ENCODE measurements at regions not wholly inside any gene's neighbourhood (a gene's known extent, or its start where the extent isn't known, plus 50 kb on each side); places are given as distances from the start of the nearest gene placed in this dataset.

GRCh38 chr1:232193451-232193783 lies 436.5 kb downstream of the SIPA1L2 start:
- no peak for TF ChIP-seq CTCF (IDR thresholded peaks at IDR 0.05; ENCODE audit: low read depth, low read length, missing control alignments)
- DNase-seq (ENCODE audit: low read depth): no peak
- no peak overlapping the region for H3K4me3 ChIP-seq (ENCODE audit: low read depth, low read length)

- no peak overlapping the region for H3K4me3 ChIP-seq (ENCODE audit: low read depth, low read length)
- TF ChIP-seq CTCF (IDR thresholded peaks at IDR 0.05; ENCODE audit: low read depth, low read length, missing control alignments): no peak
- DNase-seq (ENCODE audit: low read depth): no peak
These were observed 437.0 kb downstream of the SIPA1L2 start for GRCh38 chr1:232192781-232193450.

- H3K4me3 ChIP-seq (ENCODE audit: low read depth, low read length): no peak overlapping the region
- no peak for DNase-seq (ENCODE audit: low read depth)
- no peak for TF ChIP-seq CTCF (IDR thresholded peaks at IDR 0.05; ENCODE audit: low read depth, low read length, missing control alignments)
These were observed 438.4 kb downstream of the SIPA1L2 start for GRCh38 chr1:232191560-232191959.

GRCh38 chr1:232188318-232188717 lies 441.6 kb downstream of the SIPA1L2 start:
- no peak for TF ChIP-seq CTCF (IDR thresholded peaks at IDR 0.05; ENCODE audit: low read depth, low read length, missing control alignments)
- DNase-seq (ENCODE audit: low read depth): no peak
- H3K4me3 ChIP-seq (ENCODE audit: low read depth, low read length): no peak overlapping the region

- no peak overlapping the region for H3K4me3 ChIP-seq (ENCODE audit: low read depth, low read length)
- no peak for DNase-seq (ENCODE audit: low read depth)
- no peak for TF ChIP-seq CTCF (IDR thresholded peaks at IDR 0.05; ENCODE audit: low read depth, low read length, missing control alignments)
These were observed 443.0 kb downstream of the SIPA1L2 start for GRCh38 chr1:232186931-232187330.

GRCh38 chr1:232184561-232185530 lies 445.1 kb downstream of the SIPA1L2 start:
- no peak for TF ChIP-seq CTCF (IDR thresholded peaks at IDR 0.05; ENCODE audit: low read depth, low read length, missing control alignments)
- no peak for DNase-seq (ENCODE audit: low read depth)

More at GRCh38 chr1:232184561-232185530, 445.1 kb downstream of the SIPA1L2 start:
- no peak overlapping the region for H3K4me3 ChIP-seq (ENCODE audit: low read depth, low read length)
